GM21528 (cell line): ENCODE measurements at regions not wholly inside any gene's neighbourhood (a gene's known extent, or its start where the extent isn't known, plus 50 kb on each side); places are given as distances from the start of the nearest gene placed in this dataset.
"Not testable (repeated sequence)": the region's sequence is repeated elsewhere in the genome, so short reads cannot be mapped to it uniquely, and the experiment has no call there.

Experiments used
- ATAC-seq: cut with Tn5 transposase; IDR thresholded peaks from one replicate; pipeline ENCODE4 v1.9.1; 2021; ENCODE audit warnings: mild to moderate bottlenecking, moderate library complexity; ENCODE audit not compliant: unreplicated experiment, low FRiP score

DNA sequence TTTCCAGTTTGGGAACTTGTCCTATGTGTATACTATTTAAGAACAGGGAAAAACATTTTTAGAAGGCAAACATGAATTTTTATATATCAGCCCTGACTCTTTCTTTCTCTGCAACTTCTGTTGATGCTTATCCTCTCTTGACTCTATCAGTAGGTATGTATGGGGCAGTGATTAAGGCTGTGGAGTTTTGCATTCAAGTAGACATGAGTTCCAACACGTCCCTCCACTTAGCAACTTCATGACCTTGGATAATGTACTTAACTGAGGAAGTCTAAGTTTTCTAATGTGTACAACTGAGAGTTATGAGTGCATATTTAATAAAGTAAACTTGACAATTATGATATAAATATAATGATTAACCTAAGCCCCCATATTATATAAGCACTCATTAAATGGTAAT, 414.6 kb downstream of the TDRD3 start:
- ATAC-seq = no peak

DNA sequence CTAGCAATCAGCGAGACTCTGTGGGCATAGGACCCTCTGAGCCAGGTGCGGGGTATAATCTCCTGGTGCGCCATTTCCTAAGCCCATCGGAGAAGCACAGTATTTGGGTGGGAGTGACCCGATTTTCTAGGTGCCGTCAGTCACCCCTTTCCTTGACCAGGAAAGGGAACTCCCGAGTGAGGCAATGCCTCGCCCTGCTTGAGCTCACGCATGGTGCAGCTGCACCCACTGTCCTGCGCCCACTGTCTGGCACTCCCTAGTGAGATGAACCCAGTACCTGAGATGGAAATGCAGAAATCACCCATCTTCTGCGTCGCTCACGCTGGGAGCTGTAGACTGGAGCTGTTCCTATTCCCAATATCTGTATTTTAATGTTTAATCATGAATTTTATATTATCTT, 408.6 kb downstream of the TDRD3 start:
- not testable (repeated sequence) for ATAC-seq

- no peak for ATAC-seq
Measured at GRCh38 chr13:60798503-60798902, 401.5 kb downstream of the TDRD3 start.

GRCh38 chr13:60797112-60797511, 400.1 kb downstream of the TDRD3 start:
- no peak for ATAC-seq

- ATAC-seq = no peak
Measured at GRCh38 chr13:60794751-60795150, 397.7 kb downstream of the TDRD3 start.

- ATAC-seq = no peak
Measured at GRCh38 chr13:60790620-60791019, 393.6 kb downstream of the TDRD3 start.

DNA sequence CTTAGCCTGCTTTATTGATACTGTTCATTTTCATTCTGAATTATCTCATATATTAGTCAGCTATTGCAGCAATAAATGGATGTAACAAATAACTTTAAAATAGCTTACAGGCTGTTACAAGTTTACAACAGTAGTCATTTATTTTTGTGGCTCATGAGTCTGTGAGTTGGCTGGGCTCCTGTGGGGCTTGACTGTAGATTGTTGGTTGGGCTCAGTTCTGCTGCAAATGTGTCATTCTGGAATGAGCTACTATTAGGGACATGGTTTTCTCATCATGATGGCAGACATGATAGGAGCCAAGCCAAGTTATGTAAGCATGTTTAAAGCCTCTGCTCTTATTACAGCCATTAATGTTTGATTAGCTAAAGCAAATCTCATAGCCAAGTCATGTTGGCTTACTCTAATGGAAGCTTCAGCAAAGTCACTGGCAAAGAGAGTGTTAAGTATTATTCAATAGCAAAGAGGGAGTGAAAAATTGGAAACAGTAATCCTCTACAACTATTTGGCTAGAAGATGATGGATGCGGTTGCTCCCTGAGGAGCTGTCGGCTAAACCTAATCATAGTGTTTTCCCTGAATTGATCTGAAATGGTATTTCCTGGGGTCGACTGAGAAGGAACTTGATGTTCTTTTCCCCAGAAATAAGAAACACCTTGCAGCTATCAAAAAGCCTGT, 391.3 kb downstream of the TDRD3 start:
- ATAC-seq = no peak

DNA sequence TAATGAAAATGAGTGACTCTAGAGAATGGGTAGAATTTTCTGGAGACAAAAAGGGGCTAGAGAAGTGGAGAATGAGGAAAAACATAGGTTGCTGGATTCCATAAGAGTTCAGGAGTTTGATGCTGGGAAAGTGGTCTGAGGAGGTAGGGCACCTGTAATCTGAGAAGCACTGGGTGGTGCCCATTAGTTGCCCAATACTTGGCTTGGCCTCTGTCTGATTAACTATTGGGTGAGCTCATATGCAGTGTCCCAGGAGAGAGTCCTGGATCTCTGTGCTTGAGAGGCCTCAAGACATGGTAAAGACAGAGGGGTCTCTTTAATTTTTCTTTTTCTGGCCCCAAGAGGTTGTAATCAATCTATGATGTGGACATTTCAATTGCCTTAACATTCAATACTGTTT, 390.1 kb downstream of the TDRD3 start:
- ATAC-seq = no peak

- ATAC-seq = no peak
Measured at GRCh38 chr13:60772726-60773125, 375.7 kb downstream of the TDRD3 start.

DNA sequence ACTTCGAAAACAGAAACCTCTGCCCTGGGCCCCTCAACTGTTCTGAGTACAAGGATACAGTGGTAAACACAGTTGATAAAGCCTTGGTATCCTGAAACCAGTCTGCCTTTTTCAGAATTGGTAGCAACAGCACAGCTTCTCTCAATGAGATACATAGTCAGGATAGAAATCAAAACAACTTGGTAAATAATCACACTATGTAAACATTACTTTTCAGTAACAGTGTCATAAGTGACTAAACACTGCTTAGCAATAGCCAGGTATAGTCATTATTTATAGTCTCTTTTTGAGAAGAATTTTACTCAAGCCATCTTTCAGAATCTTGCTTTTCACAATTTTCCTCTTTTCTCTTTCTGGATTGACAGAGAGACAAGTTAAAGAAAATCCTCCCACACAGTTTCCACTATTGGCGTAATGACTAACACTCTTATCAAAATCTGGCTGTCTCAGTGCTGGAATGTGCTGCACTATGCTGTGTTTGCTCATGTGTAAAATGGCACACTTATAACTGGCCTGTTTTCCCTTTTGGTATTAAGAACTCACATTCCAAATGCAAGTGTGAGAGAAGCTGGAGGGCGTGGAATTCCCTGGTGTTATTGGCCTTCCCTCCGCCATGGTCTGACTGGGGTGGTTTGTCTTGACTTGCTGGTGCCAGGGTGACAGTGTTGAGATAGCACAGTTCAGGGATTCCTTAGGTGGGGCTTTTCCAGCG, 368.8 kb downstream of the TDRD3 start:
- ATAC-seq = no peak

DNA sequence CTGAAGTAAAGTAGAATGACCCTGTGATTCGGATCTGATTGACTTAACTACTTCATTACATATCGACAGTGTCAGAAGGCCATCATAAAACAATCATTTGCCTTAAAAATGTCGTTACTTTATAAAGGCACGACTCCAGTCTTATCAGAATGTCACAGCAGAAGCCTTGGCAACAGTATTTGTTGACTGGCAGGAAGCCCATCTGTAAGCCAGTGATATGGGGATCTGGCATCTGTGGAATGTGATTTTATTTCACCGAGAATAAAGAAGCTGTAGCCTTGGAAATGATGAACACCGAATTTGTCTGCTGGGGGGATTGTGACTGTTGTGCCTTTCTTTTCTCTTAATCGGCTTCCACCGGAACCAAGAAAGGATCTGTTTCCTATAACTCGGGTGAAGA, 362.5 kb downstream of the TDRD3 start:
- ATAC-seq = no peak

GRCh38 chr13:60758637-60759036, 361.6 kb downstream of the TDRD3 start:
- no peak for ATAC-seq

GRCh38 chr13:60757501-60758215, 360.6 kb downstream of the TDRD3 start:
- ATAC-seq = no peak

GRCh38 chr13:60756306-60756705, 359.3 kb downstream of the TDRD3 start:
- no peak for ATAC-seq

GRCh38 chr13:60755380-60756163, 358.6 kb downstream of the TDRD3 start:
- no peak for ATAC-seq

- ATAC-seq = no peak
Measured at GRCh38 chr13:60754211-60755090, 357.4 kb downstream of the TDRD3 start.

- ATAC-seq = no peak
Measured at GRCh38 chr13:60753641-60754040, 356.6 kb downstream of the TDRD3 start.

- ATAC-seq = no peak
Measured at GRCh38 chr13:60745343-60745742, 348.3 kb downstream of the TDRD3 start.

GRCh38 chr13:60733933-60734332, 336.9 kb downstream of the TDRD3 start:
- no peak for ATAC-seq

DNA sequence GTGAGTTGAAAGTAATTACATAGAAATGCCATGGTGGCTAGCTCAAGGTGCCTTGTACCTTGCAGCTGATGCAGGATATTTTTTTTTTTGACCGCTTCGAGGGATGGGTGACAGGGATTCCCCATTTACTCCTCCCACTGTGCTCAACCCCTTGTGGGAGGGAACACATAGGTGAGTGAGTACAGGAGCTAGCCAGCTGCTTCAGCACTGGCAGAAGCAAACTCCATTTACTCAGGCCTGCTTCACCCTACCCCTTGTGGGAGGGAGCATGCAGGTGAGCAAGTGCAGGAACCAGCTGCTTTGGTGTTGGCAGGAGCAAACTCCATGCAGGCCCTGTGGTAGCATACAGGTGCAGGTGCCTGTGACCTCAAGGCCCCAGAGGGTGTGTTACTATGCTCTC, 330.1 kb downstream of the TDRD3 start:
- no peak for ATAC-seq
